ENCODE measurements at regions not wholly inside any gene's neighbourhood (a gene's known extent, or its start where the extent isn't known, plus 50 kb on each side); places are given as distances from the start of the nearest gene placed in this dataset.

DNA sequence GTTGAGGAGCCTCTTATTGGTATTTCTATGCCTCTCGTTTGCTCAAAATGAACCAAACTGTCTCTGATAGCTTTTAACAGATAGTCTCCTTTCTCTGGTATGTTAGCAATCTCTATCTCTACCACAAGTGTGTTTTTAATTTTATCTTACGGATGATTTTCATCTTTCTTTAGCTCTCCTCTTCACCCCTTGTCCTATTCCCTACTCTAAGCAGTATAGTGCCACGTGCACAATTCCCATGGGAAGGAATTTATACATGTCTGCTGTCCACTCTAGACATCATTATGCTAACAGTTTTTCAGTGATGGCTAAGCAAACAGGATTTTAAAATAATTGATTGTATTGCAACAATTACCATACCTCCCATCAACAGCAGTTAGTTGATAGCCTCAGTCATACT lies 177.3 kb downstream of the CYB561 start:
- TF ChIP-seq, protein P1, sequence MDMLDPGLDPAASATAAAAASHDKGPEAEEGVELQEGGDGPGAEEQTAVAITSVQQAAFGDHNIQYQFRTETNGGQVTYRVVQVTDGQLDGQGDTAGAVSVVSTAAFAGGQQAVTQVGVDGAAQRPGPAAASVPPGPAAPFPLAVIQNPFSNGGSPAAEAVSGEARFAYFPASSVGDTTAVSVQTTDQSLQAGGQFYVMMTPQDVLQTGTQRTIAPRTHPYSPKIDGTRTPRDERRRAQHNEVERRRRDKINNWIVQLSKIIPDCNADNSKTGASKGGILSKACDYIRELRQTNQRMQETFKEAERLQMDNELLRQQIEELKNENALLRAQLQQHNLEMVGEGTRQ (IDR thresholded peaks at IDR 0.05), result no peak
- TF ChIP-seq, protein P2, sequence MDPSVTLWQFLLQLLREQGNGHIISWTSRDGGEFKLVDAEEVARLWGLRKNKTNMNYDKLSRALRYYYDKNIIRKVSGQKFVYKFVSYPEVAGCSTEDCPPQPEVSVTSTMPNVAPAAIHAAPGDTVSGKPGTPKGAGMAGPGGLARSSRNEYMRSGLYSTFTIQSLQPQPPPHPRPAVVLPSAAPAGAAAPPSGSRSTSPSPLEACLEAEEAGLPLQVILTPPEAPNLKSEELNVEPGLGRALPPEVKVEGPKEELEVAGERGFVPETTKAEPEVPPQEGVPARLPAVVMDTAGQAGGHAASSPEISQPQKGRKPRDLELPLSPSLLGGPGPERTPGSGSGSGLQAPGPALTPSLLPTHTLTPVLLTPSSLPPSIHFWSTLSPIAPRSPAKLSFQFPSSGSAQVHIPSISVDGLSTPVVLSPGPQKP (IDR thresholded peaks at IDR 0.05; ENCODE audit: low read depth, low read length), result no peak
- TF ChIP-seq, protein P3, sequence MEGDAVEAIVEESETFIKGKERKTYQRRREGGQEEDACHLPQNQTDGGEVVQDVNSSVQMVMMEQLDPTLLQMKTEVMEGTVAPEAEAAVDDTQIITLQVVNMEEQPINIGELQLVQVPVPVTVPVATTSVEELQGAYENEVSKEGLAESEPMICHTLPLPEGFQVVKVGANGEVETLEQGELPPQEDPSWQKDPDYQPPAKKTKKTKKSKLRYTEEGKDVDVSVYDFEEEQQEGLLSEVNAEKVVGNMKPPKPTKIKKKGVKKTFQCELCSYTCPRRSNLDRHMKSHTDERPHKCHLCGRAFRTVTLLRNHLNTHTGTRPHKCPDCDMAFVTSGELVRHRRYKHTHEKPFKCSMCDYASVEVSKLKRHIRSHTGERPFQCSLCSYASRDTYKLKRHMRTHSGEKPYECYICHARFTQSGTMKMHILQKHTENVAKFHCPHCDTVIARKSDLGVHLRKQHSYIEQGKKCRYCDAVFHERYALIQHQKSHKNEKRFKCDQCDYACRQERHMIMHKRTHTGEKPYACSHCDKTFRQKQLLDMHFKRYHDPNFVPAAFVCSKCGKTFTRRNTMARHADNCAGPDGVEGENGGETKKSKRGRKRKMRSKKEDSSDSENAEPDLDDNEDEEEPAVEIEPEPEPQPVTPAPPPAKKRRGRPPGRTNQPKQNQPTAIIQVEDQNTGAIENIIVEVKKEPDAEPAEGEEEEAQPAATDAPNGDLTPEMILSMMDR (IDR thresholded peaks at IDR 0.05), result no peak
- TF ChIP-seq RNF2 (IDR thresholded peaks at IDR 0.05; ENCODE audit: borderline replicate concordance, low read depth), result no peak
- TF ChIP-seq SREBF2 (IDR thresholded peaks at IDR 0.05), result no peak
- TF ChIP-seq JUNB (IDR thresholded peaks at IDR 0.05), result no peak
- TF ChIP-seq EP300 (IDR thresholded peaks at IDR 0.05), result no peak
- no peak for TF ChIP-seq REST (IDR thresholded peaks at IDR 0.05)
- no peak for TF ChIP-seq POLR2A (IDR thresholded peaks at IDR 0.05; ENCODE audit: low read length)
- no peak for TF ChIP-seq MAFK (IDR thresholded peaks at IDR 0.05; ENCODE audit: partially characterized antibody)
- no peak for TF ChIP-seq GATA3 (IDR thresholded peaks at IDR 0.05; ENCODE audit: borderline replicate concordance)
- no peak for TF ChIP-seq PBX3 (IDR thresholded peaks at IDR 0.05)

Measured in A549 (cell line).